ENCODE measurements at regions not wholly inside any gene's neighbourhood (a gene's known extent, or its start where the extent isn't known, plus 50 kb on each side); places are given as distances from the start of the nearest gene placed in this dataset.

- H2AK9ac ChIP-seq (replicated peaks; ENCODE audit: low read depth, low read length, poor library complexity): no peak overlapping the region
- no peak for ATAC-seq (ENCODE audit: low read depth)
- no peak overlapping the region for H4K8ac ChIP-seq (ENCODE audit: low read depth in 2 of 2, low read length in 2 of 2)
- no CpG with 5 or more reads among the region's 9 CpGs for WGBS, 2 experiments (ENCODE audit: extremely low coverage in 2 of 2, insufficient read length in 1 of 2)
- in situ Hi-C loops (cut with MboI; ENCODE audit: low sequenced_read_pairs) (loop anchor here (5.0 kb wide), 1 partner anchor 173 kb away; no protein-coding TSS in a partner anchor), dilution Hi-C loops (cut with HindIII; ENCODE audit: low sequenced_read_pairs, unreplicated experiment) (no loop called here), intact Hi-C loops (cut with micrococcal nuclease) (loop anchor here (5.0 to 10.0 kb wide), 2 partner anchors 110 to 423 kb away; no protein-coding TSS in a partner anchor)
- no TSS peak for BruUV-seq (replicated peaks)
- no peak overlapping the region for H2BK20ac ChIP-seq (ENCODE audit: low read depth, low read length)
- no peak overlapping the region for H3K4me2 ChIP-seq (ENCODE audit: low read depth, low read length)
- H3K23ac ChIP-seq (ENCODE audit: low read depth, low read length): no peak overlapping the region
- no peak overlapping the region for H3K14ac ChIP-seq (replicated peaks; ENCODE audit: low read depth, low read length)
- no peaks in the 10 kb centered on the region for H3K9me1 ChIP-seq (ENCODE audit: insufficient read depth, low read length)
- H2BK120ac ChIP-seq (ENCODE audit: low read depth, low read length): no peak overlapping the region
- H2AFZ ChIP-seq (replicated peaks; ENCODE audit: low read length, poor library complexity): no peak overlapping the region
- no peak overlapping the region for H4K91ac ChIP-seq (ENCODE audit: insufficient read depth, low read depth, low read length)
- no peak for DNase-seq
- H3K4ac ChIP-seq (ENCODE audit: low read depth, low read length): no peak overlapping the region
- H2AK5ac ChIP-seq (ENCODE audit: low read depth, low read length): no peak overlapping the region
- H3K18ac ChIP-seq (ENCODE audit: low read depth, low read length): no peak overlapping the region
- CTCF ChIA-PET: interaction anchor here (4.0 kb wide), 1 partner anchor 171 kb away, joined by 37 read pairs; no protein-coding TSS in a partner anchor
- H3K79me1 ChIP-seq (ENCODE audit: low read depth in 1 of 2, low read length in 2 of 2): no peaks in the 10 kb centered on the region
- POLR2A ChIA-PET (ENCODE audit: unreplicated experiment): no interaction called here
- H3K56ac ChIP-seq (ENCODE audit: extremely low read depth, insufficient read depth, low read length): no peak overlapping the region
- no peak overlapping the region for H2BK5ac ChIP-seq (ENCODE audit: low read depth, low read length, poor library complexity, severe bottlenecking)
- no peak overlapping the region for H3K9ac ChIP-seq (ENCODE audit: low read depth, low read length)
- no peak overlapping the region for H4K5ac ChIP-seq (ENCODE audit: low read depth, low read length)
- H3K9me3 ChIP-seq (ENCODE audit: control insufficient read depth, insufficient read depth, low read length): no peaks in the 10 kb centered on the region
- H4K20me1 ChIP-seq (ENCODE audit: insufficient read depth, low read length): no peaks in the 10 kb centered on the region
- no peak overlapping the region for H3K4me3 ChIP-seq (ENCODE audit: insufficient read depth, low read depth, low read length)
- H3K4me1 ChIP-seq (ENCODE audit: control insufficient read depth, insufficient read depth, low read length): no peaks in the 10 kb centered on the region
- no peak for TF ChIP-seq ELK1 (IDR thresholded peaks at IDR 0.05; ENCODE audit: borderline replicate concordance, low read depth, low read length)
- no peak for TF ChIP-seq USF2 (IDR thresholded peaks at IDR 0.05; ENCODE audit: low read depth, low read length)
- no peak for TF ChIP-seq CTCF (conservative IDR thresholded peaks at IDR 0.05; ENCODE audit: low read depth, low read length)
- no peak for TF ChIP-seq CEBPB (IDR thresholded peaks at IDR 0.05; ENCODE audit: low read depth, low read length)
- TF ChIP-seq MAZ (IDR thresholded peaks at IDR 0.05; ENCODE audit: borderline replicate concordance, low read depth, low read length): no peak
- no peak for TF ChIP-seq MXI1 (IDR thresholded peaks at IDR 0.05; ENCODE audit: borderline replicate concordance, low read depth, low read length)
- TF ChIP-seq RCOR1 (IDR thresholded peaks at IDR 0.05; ENCODE audit: insufficient replicate concordance, low read length): no peak
- TF ChIP-seq FOS (IDR thresholded peaks at IDR 0.05; ENCODE audit: low read depth, low read length): no peak
- no peak for TF ChIP-seq POLR2A (IDR thresholded peaks at IDR 0.05; ENCODE audit: low read depth, low read length)
- no peak for TF ChIP-seq BHLHE40 (IDR thresholded peaks at IDR 0.05; ENCODE audit: low read depth, low read length)
- no peak for TF ChIP-seq NFE2L2 (IDR thresholded peaks at IDR 0.05; ENCODE audit: low read depth, low read length)
- TF ChIP-seq CHD1 (IDR thresholded peaks at IDR 0.05; ENCODE audit: low read depth, low read length): no peak
- H2BK15ac ChIP-seq (ENCODE audit: low read depth, low read length): no peak overlapping the region
- H3K36me3 ChIP-seq (ENCODE audit: control insufficient read depth, insufficient read depth, low read length): no peaks in the 10 kb centered on the region
- H3K27me3 ChIP-seq (ENCODE audit: control insufficient read depth, insufficient read depth, low read length): peaks cover 3% of the 10 kb centered on the region
- no peak overlapping the region for H3K27ac ChIP-seq (ENCODE audit: insufficient read depth, low read length)
Observed at GRCh38 chr12:4104722-4105244, 168.8 kb upstream of the CCND2 start.

Measured in IMR-90 (cell line).